ENCODE measurements at regions not wholly inside any gene's neighbourhood (a gene's known extent, or its start where the extent isn't known, plus 50 kb on each side); places are given as distances from the start of the nearest gene placed in this dataset.

DNA sequence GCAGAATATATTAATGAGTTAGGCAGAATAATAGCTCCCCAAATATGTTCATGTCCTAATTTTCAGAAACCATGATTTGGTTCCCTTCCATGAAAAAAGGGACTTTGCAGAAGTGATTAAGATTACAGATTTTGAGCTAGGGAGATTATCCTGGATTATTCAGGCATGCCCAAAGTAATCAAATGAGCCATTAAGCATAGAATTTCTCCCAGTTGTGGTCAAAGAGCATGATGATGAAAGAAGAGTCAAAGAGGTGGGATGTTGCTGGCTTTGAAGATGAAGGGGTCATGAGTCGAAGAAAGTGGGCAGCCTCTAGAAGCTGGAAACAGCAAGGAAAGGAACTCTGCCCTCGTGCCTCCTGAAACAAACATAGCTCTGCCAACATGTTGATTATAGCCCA is 254.2 kb upstream of the CDIN1 start:
- TF ChIP-seq, protein P1, sequence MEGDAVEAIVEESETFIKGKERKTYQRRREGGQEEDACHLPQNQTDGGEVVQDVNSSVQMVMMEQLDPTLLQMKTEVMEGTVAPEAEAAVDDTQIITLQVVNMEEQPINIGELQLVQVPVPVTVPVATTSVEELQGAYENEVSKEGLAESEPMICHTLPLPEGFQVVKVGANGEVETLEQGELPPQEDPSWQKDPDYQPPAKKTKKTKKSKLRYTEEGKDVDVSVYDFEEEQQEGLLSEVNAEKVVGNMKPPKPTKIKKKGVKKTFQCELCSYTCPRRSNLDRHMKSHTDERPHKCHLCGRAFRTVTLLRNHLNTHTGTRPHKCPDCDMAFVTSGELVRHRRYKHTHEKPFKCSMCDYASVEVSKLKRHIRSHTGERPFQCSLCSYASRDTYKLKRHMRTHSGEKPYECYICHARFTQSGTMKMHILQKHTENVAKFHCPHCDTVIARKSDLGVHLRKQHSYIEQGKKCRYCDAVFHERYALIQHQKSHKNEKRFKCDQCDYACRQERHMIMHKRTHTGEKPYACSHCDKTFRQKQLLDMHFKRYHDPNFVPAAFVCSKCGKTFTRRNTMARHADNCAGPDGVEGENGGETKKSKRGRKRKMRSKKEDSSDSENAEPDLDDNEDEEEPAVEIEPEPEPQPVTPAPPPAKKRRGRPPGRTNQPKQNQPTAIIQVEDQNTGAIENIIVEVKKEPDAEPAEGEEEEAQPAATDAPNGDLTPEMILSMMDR (conservative IDR thresholded peaks at IDR 0.05; ENCODE audit: low read depth) = no peak
- POLR2A ChIA-PET (ENCODE audit: low non-redundant PET) = no interaction called here
- CTCF ChIA-PET = no interaction called here

DNA sequence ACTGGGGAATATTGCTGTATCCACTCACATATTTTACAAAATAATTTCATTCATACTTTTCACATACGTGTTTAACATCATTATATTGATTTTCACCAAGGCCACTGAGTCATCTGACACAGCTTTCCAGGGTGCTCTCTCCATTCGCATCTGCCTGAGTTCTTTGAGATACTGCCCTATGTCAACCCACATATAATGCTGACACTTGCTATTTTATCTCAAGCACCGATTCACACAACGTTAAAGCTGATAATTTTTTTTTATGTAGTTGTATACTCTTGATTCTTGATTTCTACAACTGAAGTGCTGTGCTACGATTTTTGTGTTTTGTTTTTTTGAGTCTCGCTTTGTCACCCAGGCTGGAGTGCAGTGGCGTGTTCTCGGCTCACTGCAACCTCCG is 249.8 kb upstream of the CDIN1 start:
- TF ChIP-seq, protein P1 (conservative IDR thresholded peaks at IDR 0.05; ENCODE audit: low read depth) = no peak
- DNase-seq (ENCODE audit: low spot score) = no peak
- CTCF ChIA-PET = interaction anchor here (0.6 kb wide), 1 partner anchor 329 kb away, joined by 3 read pairs; no protein-coding TSS in a partner anchor
- no peak overlapping the region for H3K27ac ChIP-seq
- POLR2A ChIA-PET (ENCODE audit: low non-redundant PET) = no interaction called here

More for the DNA sequence above, 254.2 kb upstream of the CDIN1 start:
- H3K27ac ChIP-seq = no peak overlapping the region
- no peak for DNase-seq (ENCODE audit: low spot score)

DNA sequence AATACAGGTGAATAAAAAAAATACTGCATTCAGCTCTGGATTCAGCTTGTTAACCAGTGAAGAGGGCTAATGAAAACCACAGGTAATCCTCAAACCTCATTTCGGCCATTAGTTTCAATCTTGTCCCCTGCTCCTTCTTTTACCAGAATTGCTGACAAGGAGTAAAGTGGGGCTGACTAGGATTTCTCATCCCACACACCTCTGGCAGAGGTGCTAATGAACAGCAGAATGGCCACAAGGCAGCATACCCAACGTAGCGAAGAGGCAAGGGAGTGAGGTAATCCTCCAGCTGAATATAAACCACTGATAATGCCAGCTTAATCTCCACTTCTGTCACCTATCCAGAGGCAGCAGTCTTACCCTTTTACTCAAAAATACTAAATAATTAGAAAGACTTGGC is 248.8 kb upstream of the CDIN1 start:
- TF ChIP-seq, protein P1 (conservative IDR thresholded peaks at IDR 0.05; ENCODE audit: low read depth) = no peak
- CTCF ChIA-PET = interaction anchor here (0.5 kb wide), 1 partner anchor 1093 kb away, joined by 6 read pairs; no protein-coding TSS in a partner anchor
- H3K27ac ChIP-seq = no peak overlapping the region
- DNase-seq (ENCODE audit: low spot score) = no peak
- POLR2A ChIA-PET (ENCODE audit: low non-redundant PET) = no interaction called here

DNA sequence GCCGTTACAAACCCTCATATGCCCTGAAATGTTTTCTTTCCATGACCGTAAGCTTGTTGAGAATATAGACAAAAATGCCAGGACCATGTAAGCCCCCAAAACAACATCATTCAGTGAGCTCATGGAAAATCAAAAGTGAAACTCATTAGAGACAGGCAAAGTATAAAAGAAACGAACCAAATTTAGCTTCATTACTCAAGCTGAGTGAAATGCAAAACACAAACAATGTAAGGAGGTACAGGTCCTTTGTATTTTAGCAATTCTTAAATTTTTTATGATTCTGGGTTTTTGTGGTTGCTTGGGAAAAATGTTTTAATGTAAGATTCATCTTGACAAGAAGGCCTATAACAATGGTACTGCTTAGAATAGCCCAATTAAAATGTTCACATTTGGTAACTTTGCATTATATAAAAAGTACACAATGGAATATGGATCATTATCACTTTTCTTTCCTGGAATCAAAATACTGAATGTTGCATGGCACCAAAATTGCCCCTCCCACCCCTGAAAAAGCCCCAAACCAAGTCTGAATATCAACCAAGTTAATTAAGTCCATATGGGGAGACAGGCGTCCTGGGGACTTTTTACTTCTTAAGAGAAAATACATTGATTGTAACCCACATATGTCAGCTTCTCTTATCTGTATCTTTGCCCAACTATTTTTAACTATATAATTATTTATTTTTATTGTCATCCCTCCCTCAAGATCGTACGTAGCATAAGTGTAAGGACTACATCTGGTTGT is 247.7 kb upstream of the CDIN1 start:
- no peak overlapping the region for H3K27ac ChIP-seq
- ChIA-PET CTCF (interaction anchor here (0.7 kb wide), 1 partner anchor 43 kb away, joined by 6 read pairs; no protein-coding TSS in a partner anchor), POLR2A (ENCODE audit: low non-redundant PET) (no interaction called here)
- DNase-seq (ENCODE audit: low spot score) = no peak
- TF ChIP-seq, protein P1 (conservative IDR thresholded peaks at IDR 0.05; ENCODE audit: low read depth) = no peak

DNA sequence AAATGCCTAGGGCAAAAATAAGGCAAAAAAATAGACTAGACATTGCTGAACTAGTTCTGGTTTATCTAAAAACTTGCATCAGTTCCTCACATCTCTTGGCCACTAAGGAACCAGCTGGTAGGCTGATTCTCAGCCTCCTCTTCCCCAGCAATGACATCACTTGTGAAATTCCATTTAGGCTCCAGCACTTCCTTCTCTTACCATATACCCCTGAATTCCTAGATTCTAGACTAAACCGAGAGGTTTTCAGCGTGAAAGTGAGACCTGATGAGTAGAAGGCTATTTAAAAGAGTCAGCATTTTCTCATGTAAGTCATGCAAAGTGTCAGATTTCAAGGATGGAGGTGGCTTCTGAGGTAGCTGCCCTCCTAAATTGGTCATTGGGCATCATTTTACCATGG is 247.1 kb upstream of the CDIN1 start:
- DNase-seq (ENCODE audit: low spot score) = no peak
- TF ChIP-seq, protein P1 (conservative IDR thresholded peaks at IDR 0.05; ENCODE audit: low read depth) = no peak
- ChIA-PET CTCF (interaction anchor here (0.7 kb wide), 1 partner anchor 42 kb away, joined by 6 read pairs; no protein-coding TSS in a partner anchor), POLR2A (ENCODE audit: low non-redundant PET) (no interaction called here)
- no peak overlapping the region for H3K27ac ChIP-seq

DNA sequence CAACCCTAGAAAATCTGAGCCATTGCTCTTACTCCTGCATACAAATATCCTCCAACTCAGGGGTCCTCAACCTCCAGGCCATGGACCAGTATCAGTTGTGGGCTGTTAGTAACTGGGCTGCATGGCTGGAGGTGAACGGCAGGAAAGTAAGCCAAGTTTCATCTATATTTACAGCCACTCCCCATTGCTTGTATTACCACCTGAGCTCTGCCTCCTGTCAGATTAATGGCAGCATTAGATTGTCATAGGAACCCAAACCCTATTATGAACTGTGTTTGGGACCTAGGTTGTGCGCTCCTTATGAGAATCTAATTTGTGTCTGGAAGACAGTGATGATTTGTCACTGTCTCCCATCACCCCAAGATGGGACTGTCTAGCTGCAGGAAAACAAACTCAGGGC is 246.5 kb upstream of the CDIN1 start:
- H3K27ac ChIP-seq = no peak overlapping the region
- TF ChIP-seq, protein P1 (conservative IDR thresholded peaks at IDR 0.05; ENCODE audit: low read depth) = no peak
- CTCF ChIA-PET = no interaction called here
- POLR2A ChIA-PET (ENCODE audit: low non-redundant PET) = no interaction called here
- no peak for DNase-seq (ENCODE audit: low spot score)
